ENCODE measurements at regions not wholly inside any gene's neighbourhood (a gene's known extent, or its start where the extent isn't known, plus 50 kb on each side); places are given as distances from the start of the nearest gene placed in this dataset.

DNA sequence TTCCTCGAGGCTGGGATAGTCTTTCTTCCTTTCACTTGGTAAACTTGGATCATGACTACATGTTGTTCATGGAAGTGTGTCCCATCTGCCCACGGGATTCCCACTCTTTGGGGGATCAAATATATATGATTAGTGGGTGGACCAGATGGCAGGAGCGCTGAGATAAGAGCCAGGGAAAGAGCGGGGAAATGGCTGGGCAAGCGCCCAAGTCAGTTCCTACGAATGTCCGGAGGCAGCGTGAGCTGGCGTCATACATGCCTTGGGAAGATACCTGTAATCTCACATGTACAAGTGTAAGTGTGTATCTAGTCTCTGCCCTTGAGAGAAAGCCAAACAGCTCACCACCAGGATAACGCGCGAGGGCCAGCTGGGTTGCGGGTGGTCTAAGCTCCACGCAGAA lies 62.3 kb downstream of the FZD10 start:
- Histone ChIP-seq H3K27ac (no peak overlapping the region), H3K36me3 (replicated peaks; ENCODE audit: insufficient read depth, low read depth) (no peaks in the 10 kb centered on the region), H3K9me2 (replicated peaks; ENCODE audit: insufficient read depth) (no peaks in the 10 kb centered on the region), H3K27me3 (peaks cover 36% of the 10 kb centered on the region), H4K20me1 (ENCODE audit: insufficient read depth, poor library complexity, severe bottlenecking) (no peaks in the 10 kb centered on the region), H2AFZ (no peak overlapping the region), H3K4me3 (no peak overlapping the region), H3K4me1 (ENCODE audit: insufficient read depth) (no peaks in the 10 kb centered on the region), H3K79me2 (no peaks in the 10 kb centered on the region), H3K4me2 (no peak overlapping the region), H3K9me3 (ENCODE audit: low read depth) (no peaks in the 10 kb centered on the region)
- no peak for DNase-seq (ENCODE audit: low spot score)
- no peak for TF ChIP-seq EZH2 (IDR thresholded peaks at IDR 0.05; ENCODE audit: borderline replicate concordance)
- TF ChIP-seq, protein P1, sequence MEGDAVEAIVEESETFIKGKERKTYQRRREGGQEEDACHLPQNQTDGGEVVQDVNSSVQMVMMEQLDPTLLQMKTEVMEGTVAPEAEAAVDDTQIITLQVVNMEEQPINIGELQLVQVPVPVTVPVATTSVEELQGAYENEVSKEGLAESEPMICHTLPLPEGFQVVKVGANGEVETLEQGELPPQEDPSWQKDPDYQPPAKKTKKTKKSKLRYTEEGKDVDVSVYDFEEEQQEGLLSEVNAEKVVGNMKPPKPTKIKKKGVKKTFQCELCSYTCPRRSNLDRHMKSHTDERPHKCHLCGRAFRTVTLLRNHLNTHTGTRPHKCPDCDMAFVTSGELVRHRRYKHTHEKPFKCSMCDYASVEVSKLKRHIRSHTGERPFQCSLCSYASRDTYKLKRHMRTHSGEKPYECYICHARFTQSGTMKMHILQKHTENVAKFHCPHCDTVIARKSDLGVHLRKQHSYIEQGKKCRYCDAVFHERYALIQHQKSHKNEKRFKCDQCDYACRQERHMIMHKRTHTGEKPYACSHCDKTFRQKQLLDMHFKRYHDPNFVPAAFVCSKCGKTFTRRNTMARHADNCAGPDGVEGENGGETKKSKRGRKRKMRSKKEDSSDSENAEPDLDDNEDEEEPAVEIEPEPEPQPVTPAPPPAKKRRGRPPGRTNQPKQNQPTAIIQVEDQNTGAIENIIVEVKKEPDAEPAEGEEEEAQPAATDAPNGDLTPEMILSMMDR (IDR thresholded peaks at IDR 0.05; ENCODE audit: poor library complexity): no peak
- no peak for TF ChIP-seq EZH2phosphoT487 (IDR thresholded peaks at IDR 0.05; ENCODE audit: low read depth, severe bottlenecking, unreplicated experiment)
- 87% methylated on average over 14 of the region's 14 CpGs for WGBS (ENCODE audit: low lambda C conversion rate, missing lambda C conversion rate)

DNA sequence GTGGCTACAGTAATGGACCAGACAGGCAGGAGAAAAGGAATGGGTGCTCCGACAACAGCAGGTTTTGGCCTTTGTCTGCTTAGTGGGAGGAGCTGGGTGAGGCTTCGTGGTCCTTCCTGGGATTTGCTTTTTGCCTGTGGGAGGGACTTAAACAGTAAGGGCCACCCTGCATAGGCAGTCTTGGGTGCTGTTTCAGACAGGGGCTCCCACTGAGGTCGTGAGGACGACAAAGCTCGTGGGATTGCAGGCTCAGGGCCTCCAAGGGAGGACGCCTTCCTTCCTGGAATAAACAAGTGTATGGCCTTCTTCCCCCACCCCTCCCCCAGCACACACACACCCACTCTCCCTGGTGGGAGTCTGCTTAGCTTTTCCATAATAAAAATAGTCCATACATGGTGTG lies 63.1 kb downstream of the FZD10 start:
- Histone ChIP-seq H3K36me3 (replicated peaks; ENCODE audit: insufficient read depth, low read depth) (no peaks in the 10 kb centered on the region), H3K9me3 (ENCODE audit: low read depth) (no peaks in the 10 kb centered on the region), H3K4me3 (no peak overlapping the region), H3K27me3 (peaks cover 30% of the 10 kb centered on the region), H2AFZ (no peak overlapping the region), H3K4me1 (ENCODE audit: insufficient read depth) (no peaks in the 10 kb centered on the region), H3K4me2 (no peak overlapping the region), H3K79me2 (no peaks in the 10 kb centered on the region), H3K9me2 (replicated peaks; ENCODE audit: insufficient read depth) (no peaks in the 10 kb centered on the region), H3K27ac (no peak overlapping the region), H4K20me1 (ENCODE audit: insufficient read depth, poor library complexity, severe bottlenecking) (no peaks in the 10 kb centered on the region)
- no peak for DNase-seq (ENCODE audit: low spot score)
- TF ChIP-seq EZH2phosphoT487 (IDR thresholded peaks at IDR 0.05; ENCODE audit: low read depth, severe bottlenecking, unreplicated experiment) (no peak), EZH2 (IDR thresholded peaks at IDR 0.05; ENCODE audit: borderline replicate concordance) (no peak)
- TF ChIP-seq, protein P1 (IDR thresholded peaks at IDR 0.05; ENCODE audit: poor library complexity): no peak
- 79% methylated on average over 6 of the region's 6 CpGs for WGBS (ENCODE audit: low lambda C conversion rate, missing lambda C conversion rate)

DNA sequence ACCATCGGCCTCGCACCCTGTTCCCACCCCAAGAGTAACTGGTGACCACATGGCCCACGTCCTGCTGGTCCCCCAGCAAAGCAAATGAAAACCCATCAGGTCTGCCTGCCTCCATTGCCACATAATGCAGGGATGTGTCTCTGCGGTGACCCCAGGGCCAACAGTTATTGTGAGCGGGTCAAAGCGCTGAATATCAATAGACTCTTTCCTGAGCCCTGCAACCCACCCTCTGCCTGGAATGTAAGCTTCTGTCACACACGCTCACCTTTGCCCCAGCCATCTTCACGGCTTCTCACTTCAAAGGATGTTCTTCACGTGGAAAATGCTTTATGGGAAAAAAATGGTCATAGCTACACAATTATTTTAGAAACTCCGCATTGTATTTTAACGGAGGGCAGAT lies 63.9 kb downstream of the FZD10 start:
- no peaks in the 10 kb centered on the region for H3K36me3 ChIP-seq (replicated peaks; ENCODE audit: insufficient read depth, low read depth)
- peaks cover 22% of the 10 kb centered on the region for H3K27me3 ChIP-seq
- no peak overlapping the region for H2AFZ ChIP-seq
- no peaks in the 10 kb centered on the region for H3K9me2 ChIP-seq (replicated peaks; ENCODE audit: insufficient read depth)
- WGBS (ENCODE audit: low lambda C conversion rate, missing lambda C conversion rate): 70% methylated on average over 11 of the region's 11 CpGs
- H3K4me3 ChIP-seq: no peak overlapping the region
- H3K79me2 ChIP-seq: no peaks in the 10 kb centered on the region
- DNase-seq (ENCODE audit: low spot score): no peak
- TF ChIP-seq EZH2 (IDR thresholded peaks at IDR 0.05; ENCODE audit: borderline replicate concordance): no peak
- no peaks in the 10 kb centered on the region for H4K20me1 ChIP-seq (ENCODE audit: insufficient read depth, poor library complexity, severe bottlenecking)
- peaks cover 3% of the 10 kb centered on the region for H3K9me3 ChIP-seq (ENCODE audit: low read depth)
- H3K27ac ChIP-seq: no peak overlapping the region
- H3K4me1 ChIP-seq (ENCODE audit: insufficient read depth): no peaks in the 10 kb centered on the region
- no peak overlapping the region for H3K4me2 ChIP-seq

DNA sequence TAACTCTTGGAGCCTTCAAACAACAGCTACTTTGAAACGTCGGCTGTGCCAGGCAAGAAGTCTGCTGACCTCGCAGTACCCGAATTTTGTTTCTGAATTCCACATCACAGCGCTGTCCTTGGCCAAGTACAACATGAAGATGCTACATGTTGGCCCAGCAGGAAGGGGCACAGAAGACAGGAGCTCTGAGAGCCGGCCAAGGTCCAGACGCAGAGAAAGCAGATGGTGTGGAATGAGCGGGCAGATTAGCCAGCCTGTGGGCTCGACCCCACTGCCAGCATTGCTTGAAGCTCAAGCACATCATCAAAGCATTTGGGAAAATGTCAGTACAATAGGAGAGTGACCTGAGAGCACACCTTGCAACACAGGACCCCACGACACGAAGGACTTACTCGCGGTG lies 64.5 kb downstream of the FZD10 start:
- Histone ChIP-seq H2AFZ (no peak overlapping the region), H3K9me2 (replicated peaks; ENCODE audit: insufficient read depth) (no peaks in the 10 kb centered on the region), H3K9me3 (ENCODE audit: low read depth) (peaks cover 3% of the 10 kb centered on the region), H3K79me2 (no peaks in the 10 kb centered on the region), H3K36me3 (replicated peaks; ENCODE audit: insufficient read depth, low read depth) (no peaks in the 10 kb centered on the region), H4K20me1 (ENCODE audit: insufficient read depth, poor library complexity, severe bottlenecking) (no peaks in the 10 kb centered on the region), H3K4me2 (no peak overlapping the region), H3K27me3 (peaks cover 18% of the 10 kb centered on the region), H3K4me1 (ENCODE audit: insufficient read depth) (no peaks in the 10 kb centered on the region), H3K27ac (no peak overlapping the region), H3K4me3 (no peak overlapping the region)
- TF ChIP-seq EZH2phosphoT487 (IDR thresholded peaks at IDR 0.05; ENCODE audit: low read depth, severe bottlenecking, unreplicated experiment) (no peak), EZH2 (IDR thresholded peaks at IDR 0.05; ENCODE audit: borderline replicate concordance) (no peak)
- TF ChIP-seq, protein P1 (IDR thresholded peaks at IDR 0.05; ENCODE audit: poor library complexity): no peak
- DNase-seq (ENCODE audit: low spot score): no peak
- WGBS (ENCODE audit: low lambda C conversion rate, missing lambda C conversion rate): 93% methylated on average over 12 of the region's 13 CpGs
